ENCODE measurements at regions not wholly inside any gene's neighbourhood (a gene's known extent, or its start where the extent isn't known, plus 50 kb on each side); places are given as distances from the start of the nearest gene placed in this dataset.

DNA sequence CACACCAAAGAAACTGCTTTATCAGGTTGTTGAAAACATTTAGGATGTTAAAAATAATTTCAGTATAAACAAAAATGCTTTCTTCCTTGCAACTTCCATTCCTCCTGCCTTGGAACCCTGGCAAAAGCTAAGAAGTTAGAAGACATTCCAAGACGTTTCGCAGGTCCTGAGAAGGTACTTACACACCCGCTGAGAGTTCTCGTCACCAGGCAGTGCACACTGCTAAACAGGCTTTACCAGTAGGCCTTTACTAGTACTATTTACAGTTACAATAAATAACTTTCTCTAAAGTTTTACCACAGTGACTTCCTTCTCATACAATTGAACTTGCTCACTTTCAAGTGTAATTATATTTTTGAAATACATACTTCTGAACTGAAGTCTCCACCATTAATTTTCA lies 81.4 kb upstream of the RPS6KA2 start:
- TF ChIP-seq EZH2 (IDR thresholded peaks at IDR 0.05; ENCODE audit: borderline replicate concordance, low read depth, low read length, severe bottlenecking) (no peak), POLR2A (IDR thresholded peaks at IDR 0.05; ENCODE audit: low read depth, low read length) (no peak), POLR2AphosphoS5 (IDR thresholded peaks at IDR 0.05; ENCODE audit: insufficient read depth, low read depth, low read length) (no peak), JUN (IDR thresholded peaks at IDR 0.05; ENCODE audit: borderline replicate concordance, insufficient read depth, insufficient read length, low read depth) (no peak), GATA2 (IDR thresholded peaks at IDR 0.05; ENCODE audit: insufficient read depth, insufficient read length, low read depth, low read length) (no peak), MYC (IDR thresholded peaks at IDR 0.05; ENCODE audit: low read depth, low read length) (no peak), FOS (IDR thresholded peaks at IDR 0.05; ENCODE audit: borderline replicate concordance, insufficient read depth, low read length) (no peak)
- TF ChIP-seq, protein P1, sequence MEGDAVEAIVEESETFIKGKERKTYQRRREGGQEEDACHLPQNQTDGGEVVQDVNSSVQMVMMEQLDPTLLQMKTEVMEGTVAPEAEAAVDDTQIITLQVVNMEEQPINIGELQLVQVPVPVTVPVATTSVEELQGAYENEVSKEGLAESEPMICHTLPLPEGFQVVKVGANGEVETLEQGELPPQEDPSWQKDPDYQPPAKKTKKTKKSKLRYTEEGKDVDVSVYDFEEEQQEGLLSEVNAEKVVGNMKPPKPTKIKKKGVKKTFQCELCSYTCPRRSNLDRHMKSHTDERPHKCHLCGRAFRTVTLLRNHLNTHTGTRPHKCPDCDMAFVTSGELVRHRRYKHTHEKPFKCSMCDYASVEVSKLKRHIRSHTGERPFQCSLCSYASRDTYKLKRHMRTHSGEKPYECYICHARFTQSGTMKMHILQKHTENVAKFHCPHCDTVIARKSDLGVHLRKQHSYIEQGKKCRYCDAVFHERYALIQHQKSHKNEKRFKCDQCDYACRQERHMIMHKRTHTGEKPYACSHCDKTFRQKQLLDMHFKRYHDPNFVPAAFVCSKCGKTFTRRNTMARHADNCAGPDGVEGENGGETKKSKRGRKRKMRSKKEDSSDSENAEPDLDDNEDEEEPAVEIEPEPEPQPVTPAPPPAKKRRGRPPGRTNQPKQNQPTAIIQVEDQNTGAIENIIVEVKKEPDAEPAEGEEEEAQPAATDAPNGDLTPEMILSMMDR (IDR thresholded peaks at IDR 0.05; ENCODE audit: extremely low read depth in 1 of 2, insufficient read depth in 1 of 2, low read depth in 1 of 2, low read length in 2 of 2) = no peak
- TF ChIP-seq, protein P2, sequence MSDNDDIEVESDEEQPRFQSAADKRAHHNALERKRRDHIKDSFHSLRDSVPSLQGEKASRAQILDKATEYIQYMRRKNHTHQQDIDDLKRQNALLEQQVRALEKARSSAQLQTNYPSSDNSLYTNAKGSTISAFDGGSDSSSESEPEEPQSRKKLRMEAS (IDR thresholded peaks at IDR 0.05; ENCODE audit: insufficient read depth, insufficient read length) = no peak

All from endothelial cell of umbilical vein (primary cell).